ENCODE measurements at regions not wholly inside any gene's neighbourhood (a gene's known extent, or its start where the extent isn't known, plus 50 kb on each side); places are given as distances from the start of the nearest gene placed in this dataset.

GRCh38 chr3:1883534-1883933 is 215.1 kb upstream of the CNTN4 start:
- Histone ChIP-seq H2AK5ac (ENCODE audit: low read length, severe bottlenecking) (no peak overlapping the region), H3K9me3 (ENCODE audit: control insufficient read depth, low read length) (peaks cover 34% of the 10 kb centered on the region), H4K91ac (ENCODE audit: low read length) (no peak overlapping the region), H3K4me2 (ENCODE audit: low read length, poor library complexity, severe bottlenecking) (no peak overlapping the region), H2BK120ac (ENCODE audit: low read depth, low read length) (no peak overlapping the region), H3K27me3 (ENCODE audit: control insufficient read depth in 1 of 2, insufficient read depth in 1 of 2, low read length in 2 of 2) (no peaks in the 10 kb centered on the region), H2BK5ac (ENCODE audit: low read depth, low read length, poor library complexity, severe bottlenecking) (no peak overlapping the region), H4K8ac (ENCODE audit: low read length) (no peak overlapping the region), H3K14ac (ENCODE audit: low read length in 2 of 2) (no peak overlapping the region), H2BK15ac (ENCODE audit: low read depth, poor library complexity, severe bottlenecking) (no peak overlapping the region), H3K4me3 (ENCODE audit: insufficient read depth in 1 of 2, low read depth in 1 of 2, low read length in 2 of 2) (no peak overlapping the region), H3K18ac (ENCODE audit: low read depth in 1 of 2, low read length in 2 of 2) (no peak overlapping the region), H3K9ac (ENCODE audit: low read length) (no peak overlapping the region), H3K4ac (ENCODE audit: low read depth in 1 of 2, low read length in 2 of 2) (no peak overlapping the region), H2BK12ac (ENCODE audit: low read length in 2 of 2) (no peak overlapping the region), H2AFZ (ENCODE audit: low read depth, low read length) (no peak overlapping the region), H3K79me1 (replicated peaks; ENCODE audit: low read length, poor library complexity, severe bottlenecking) (no peaks in the 10 kb centered on the region), H3K23ac (ENCODE audit: low read length in 2 of 2) (no peak overlapping the region), H3K4me1 (ENCODE audit: control insufficient read depth, insufficient read depth, low read depth, low read length) (no peaks in the 10 kb centered on the region), H3K36me3 (ENCODE audit: control insufficient read depth in 1 of 2, insufficient read depth in 2 of 2, low read depth in 1 of 2, low read length in 2 of 2) (no peaks in the 10 kb centered on the region), H3K27ac (ENCODE audit: low read length, poor library complexity, severe bottlenecking) (no peak overlapping the region)
- no peak for DNase-seq
- no CpG with 5 or more reads among the region's 1 CpG for WGBS

GRCh38 chr3:1892459-1892858 is 206.2 kb upstream of the CNTN4 start:
- Histone ChIP-seq H3K4me3 (ENCODE audit: insufficient read depth in 1 of 2, low read depth in 1 of 2, low read length in 2 of 2) (no peak overlapping the region), H4K91ac (ENCODE audit: low read length) (no peak overlapping the region), H3K23ac (ENCODE audit: low read length in 2 of 2) (no peak overlapping the region), H3K14ac (ENCODE audit: low read length in 2 of 2) (no peak overlapping the region), H2AK5ac (ENCODE audit: low read length, severe bottlenecking) (no peak overlapping the region), H3K4ac (ENCODE audit: low read depth in 1 of 2, low read length in 2 of 2) (no peak overlapping the region), H3K79me1 (replicated peaks; ENCODE audit: low read length, poor library complexity, severe bottlenecking) (no peaks in the 10 kb centered on the region), H2BK5ac (ENCODE audit: low read depth, low read length, poor library complexity, severe bottlenecking) (no peak overlapping the region), H3K9ac (ENCODE audit: low read length) (no peak overlapping the region), H2BK15ac (ENCODE audit: low read depth, poor library complexity, severe bottlenecking) (no peak overlapping the region), H4K8ac (ENCODE audit: low read length) (no peak overlapping the region), H3K4me1 (ENCODE audit: control insufficient read depth, insufficient read depth, low read depth, low read length) (peaks cover 2% of the 10 kb centered on the region), H3K27me3 (ENCODE audit: control insufficient read depth in 1 of 2, insufficient read depth in 1 of 2, low read length in 2 of 2) (no peaks in the 10 kb centered on the region), H3K36me3 (ENCODE audit: control insufficient read depth in 1 of 2, insufficient read depth in 2 of 2, low read depth in 1 of 2, low read length in 2 of 2) (no peaks in the 10 kb centered on the region), H3K27ac (ENCODE audit: low read length, poor library complexity, severe bottlenecking) (no peak overlapping the region), H2AFZ (ENCODE audit: low read depth, low read length) (no peak overlapping the region), H3K4me2 (ENCODE audit: low read length, poor library complexity, severe bottlenecking) (no peak overlapping the region), H3K9me3 (ENCODE audit: control insufficient read depth, low read length) (peaks cover 51% of the 10 kb centered on the region), H2BK120ac (ENCODE audit: low read depth, low read length) (no peak overlapping the region), H3K18ac (ENCODE audit: low read depth in 1 of 2, low read length in 2 of 2) (no peak overlapping the region), H2BK12ac (ENCODE audit: low read length in 2 of 2) (no peak overlapping the region)
- WGBS: 44% methylated on average over 2 of the region's 2 CpGs
- no peak for DNase-seq

GRCh38 chr3:1902416-1902815 is 196.2 kb upstream of the CNTN4 start:
- no peak overlapping the region for H3K14ac ChIP-seq (ENCODE audit: low read length in 2 of 2)
- H3K9me3 ChIP-seq (ENCODE audit: control insufficient read depth, low read length): peaks cover 29% of the 10 kb centered on the region
- H3K4me1 ChIP-seq (ENCODE audit: control insufficient read depth, insufficient read depth, low read depth, low read length): no peaks in the 10 kb centered on the region
- no peaks in the 10 kb centered on the region for H3K79me1 ChIP-seq (replicated peaks; ENCODE audit: low read length, poor library complexity, severe bottlenecking)
- no peak for DNase-seq
- no peak overlapping the region for H3K18ac ChIP-seq (ENCODE audit: low read depth in 1 of 2, low read length in 2 of 2)
- H3K9ac ChIP-seq (ENCODE audit: low read length): no peak overlapping the region
- no peaks in the 10 kb centered on the region for H3K36me3 ChIP-seq (ENCODE audit: control insufficient read depth in 1 of 2, insufficient read depth in 2 of 2, low read depth in 1 of 2, low read length in 2 of 2)
- no peak overlapping the region for H2BK120ac ChIP-seq (ENCODE audit: low read depth, low read length)
- 86% methylated on average over 4 of the region's 4 CpGs for WGBS
- H3K4me3 ChIP-seq (ENCODE audit: insufficient read depth in 1 of 2, low read depth in 1 of 2, low read length in 2 of 2): no peak overlapping the region
- H4K8ac ChIP-seq (ENCODE audit: low read length): no peak overlapping the region
- H3K27me3 ChIP-seq (ENCODE audit: control insufficient read depth in 1 of 2, insufficient read depth in 1 of 2, low read length in 2 of 2): no peaks in the 10 kb centered on the region
- no peak overlapping the region for H2AK5ac ChIP-seq (ENCODE audit: low read length, severe bottlenecking)
- H3K27ac ChIP-seq (ENCODE audit: low read length, poor library complexity, severe bottlenecking): no peak overlapping the region
- no peak overlapping the region for H2AFZ ChIP-seq (ENCODE audit: low read depth, low read length)
- no peak overlapping the region for H2BK12ac ChIP-seq (ENCODE audit: low read length in 2 of 2)
- H2BK5ac ChIP-seq (ENCODE audit: low read depth, low read length, poor library complexity, severe bottlenecking): no peak overlapping the region
- H3K23ac ChIP-seq (ENCODE audit: low read length in 2 of 2): no peak overlapping the region
- no peak overlapping the region for H4K91ac ChIP-seq (ENCODE audit: low read length)
- H2BK15ac ChIP-seq (ENCODE audit: low read depth, poor library complexity, severe bottlenecking): no peak overlapping the region
- no peak overlapping the region for H3K4me2 ChIP-seq (ENCODE audit: low read length, poor library complexity, severe bottlenecking)
- no peak overlapping the region for H3K4ac ChIP-seq (ENCODE audit: low read depth in 1 of 2, low read length in 2 of 2)

- Histone ChIP-seq H2AK5ac (ENCODE audit: low read length, severe bottlenecking) (no peak overlapping the region), H3K9me3 (ENCODE audit: control insufficient read depth, low read length) (peaks cover 29% of the 10 kb centered on the region), H3K18ac (ENCODE audit: low read depth in 1 of 2, low read length in 2 of 2) (no peak overlapping the region), H3K36me3 (ENCODE audit: control insufficient read depth in 1 of 2, insufficient read depth in 2 of 2, low read depth in 1 of 2, low read length in 2 of 2) (no peaks in the 10 kb centered on the region), H3K4me3 (ENCODE audit: insufficient read depth in 1 of 2, low read depth in 1 of 2, low read length in 2 of 2) (no peak overlapping the region), H2BK120ac (ENCODE audit: low read depth, low read length) (no peak overlapping the region), H3K4ac (ENCODE audit: low read depth in 1 of 2, low read length in 2 of 2) (no peak overlapping the region), H3K9ac (ENCODE audit: low read length) (no peak overlapping the region), H3K4me2 (ENCODE audit: low read length, poor library complexity, severe bottlenecking) (no peak overlapping the region), H3K79me1 (replicated peaks; ENCODE audit: low read length, poor library complexity, severe bottlenecking) (no peaks in the 10 kb centered on the region), H3K4me1 (ENCODE audit: control insufficient read depth, insufficient read depth, low read depth, low read length) (no peaks in the 10 kb centered on the region), H2BK12ac (ENCODE audit: low read length in 2 of 2) (no peak overlapping the region), H3K14ac (ENCODE audit: low read length in 2 of 2) (no peak overlapping the region), H2BK15ac (ENCODE audit: low read depth, poor library complexity, severe bottlenecking) (no peak overlapping the region), H2BK5ac (ENCODE audit: low read depth, low read length, poor library complexity, severe bottlenecking) (no peak overlapping the region), H3K27me3 (ENCODE audit: control insufficient read depth in 1 of 2, insufficient read depth in 1 of 2, low read length in 2 of 2) (no peaks in the 10 kb centered on the region), H3K27ac (ENCODE audit: low read length, poor library complexity, severe bottlenecking) (no peak overlapping the region), H3K23ac (ENCODE audit: low read length in 2 of 2) (no peak overlapping the region), H4K91ac (ENCODE audit: low read length) (no peak overlapping the region), H4K8ac (ENCODE audit: low read length) (no peak overlapping the region), H2AFZ (ENCODE audit: low read depth, low read length) (no peak overlapping the region)
- DNase-seq: no peak
- 66% methylated on average over 3 of the region's 3 CpGs for WGBS
Observed at GRCh38 chr3:1903111-1903510, 195.6 kb upstream of the CNTN4 start.
